Epithelial cell of esophagus (primary cell): ENCODE measurements at regions not wholly inside any gene's neighbourhood (a gene's known extent, or its start where the extent isn't known, plus 50 kb on each side); places are given as distances from the start of the nearest gene placed in this dataset.
"Not testable (repeated sequence)": the region's sequence is repeated elsewhere in the genome, so short reads cannot be mapped to it uniquely, and the experiment has no call there.

Experiments used
- DNase-seq: peaks from one replicate; pipeline ENCODE4 v3.0.0; 2010; ENCODE audit warnings: low read depth
- H3K4me3 ChIP-seq: 2 replicates; pipeline ENCODE4 v1.5.1; 2011; ENCODE audit warnings: mild to moderate bottlenecking, low read length, control low read depth
- CTCF ChIP-seq: IDR thresholded peaks from 2 replicates; pipeline ENCODE4 v1.5.1; 2011; ENCODE audit warnings: low read depth, mild to moderate bottlenecking, low read length, control low read depth, inconsistent platforms; ENCODE audit not compliant: insufficient read depth; ENCODE audit errors: missing control alignments

GRCh38 chr7:23894892-23895569, 185.0 kb downstream of the STK31 start:
- no peak for TF ChIP-seq CTCF
- H3K4me3 ChIP-seq = no peak overlapping the region
- no peak for DNase-seq

- TF ChIP-seq CTCF = no peak
- no peak for DNase-seq
- H3K4me3 ChIP-seq = no peak overlapping the region
These were observed 185.7 kb downstream of the STK31 start for GRCh38 chr7:23895666-23896096.

- no peak for TF ChIP-seq CTCF
- DNase-seq = no peak
- no peak overlapping the region for H3K4me3 ChIP-seq
These were observed 188.6 kb downstream of the STK31 start for GRCh38 chr7:23898619-23899018.

GRCh38 chr7:23904901-23905300, 194.9 kb downstream of the STK31 start:
- not testable (repeated sequence) for DNase-seq, H3K4me3 ChIP-seq

GRCh38 chr7:23907012-23907411, 197.0 kb downstream of the STK31 start:
- DNase-seq = peak; percentile 48
- no peak for TF ChIP-seq CTCF
- H3K4me3 ChIP-seq = no peak overlapping the region

- DNase-seq = no peak
- no peak overlapping the region for H3K4me3 ChIP-seq
- TF ChIP-seq CTCF = no peak
These were observed 199.4 kb downstream of the STK31 start for GRCh38 chr7:23909426-23909825.

GRCh38 chr7:23912065-23912464, 202.0 kb downstream of the STK31 start:
- DNase-seq = peak; percentile 33
- TF ChIP-seq CTCF = no peak
- H3K4me3 ChIP-seq = no peak overlapping the region

GRCh38 chr7:23913016-23913415, 203.0 kb downstream of the STK31 start:
- DNase-seq = no peak
- H3K4me3 ChIP-seq = no peak overlapping the region
- TF ChIP-seq CTCF = no peak
